Activated naive CD8-positive, alpha-beta T cell treated with anti-CD3 and anti-CD28 coated beads for 36 hours (primary cell): ENCODE measurements at regions not wholly inside any gene's neighbourhood (a gene's known extent, or its start where the extent isn't known, plus 50 kb on each side); places are given as distances from the start of the nearest gene placed in this dataset.

Source experiments
- DNase-seq: peaks from one replicate; pipeline ENCODE4 v3.0.0; 2021
- H3K27ac Mint-ChIP-seq: one replicate; pipeline ENCODE4 v1.8.0; 2022; ENCODE audit warnings: mild to moderate bottlenecking, moderate library complexity, mixed read lengths
- H3K27me3 Mint-ChIP-seq: one replicate; pipeline ENCODE4 v1.8.0; 2022; ENCODE audit warnings: mild to moderate bottlenecking, mixed read lengths
- H3K36me3 Mint-ChIP-seq: one replicate; pipeline ENCODE4 v1.8.0; 2021; ENCODE audit warnings: mild to moderate bottlenecking, mixed read lengths
- H3K4me1 Mint-ChIP-seq: one replicate; pipeline ENCODE4 v1.8.0; 2021; ENCODE audit warnings: mixed read lengths
- H3K4me3 Mint-ChIP-seq: one replicate; pipeline ENCODE4 v1.8.0; 2022; ENCODE audit warnings: mild to moderate bottlenecking, moderate library complexity, mixed read lengths
- H3K9me3 Mint-ChIP-seq: one replicate; pipeline ENCODE4 v1.8.0; 2022; ENCODE audit warnings: mixed read lengths

- Mint-ChIP-seq H3K27me3 (peaks cover 17% of the 10 kb centered on the region), H3K9me3 (no peaks in the 10 kb centered on the region), H3K4me3 (no peak overlapping the region), H3K4me1 (peaks cover 3% of the 10 kb centered on the region), H3K27ac (no peak overlapping the region), H3K36me3 (no peaks in the 10 kb centered on the region)
- no peak for DNase-seq
These were observed 256.6 kb downstream of the UTP18 start for GRCh38 chr17:51516924-51517323.

- Mint-ChIP-seq H3K27ac (no peak overlapping the region), H3K9me3 (peaks cover 1% of the 10 kb centered on the region), H3K4me1 (no peaks in the 10 kb centered on the region), H3K36me3 (no peaks in the 10 kb centered on the region), H3K4me3 (no peak overlapping the region), H3K27me3 (peaks cover 20% of the 10 kb centered on the region)
- no peak for DNase-seq
These were observed 264.2 kb downstream of the UTP18 start for GRCh38 chr17:51524524-51524923.

DNA sequence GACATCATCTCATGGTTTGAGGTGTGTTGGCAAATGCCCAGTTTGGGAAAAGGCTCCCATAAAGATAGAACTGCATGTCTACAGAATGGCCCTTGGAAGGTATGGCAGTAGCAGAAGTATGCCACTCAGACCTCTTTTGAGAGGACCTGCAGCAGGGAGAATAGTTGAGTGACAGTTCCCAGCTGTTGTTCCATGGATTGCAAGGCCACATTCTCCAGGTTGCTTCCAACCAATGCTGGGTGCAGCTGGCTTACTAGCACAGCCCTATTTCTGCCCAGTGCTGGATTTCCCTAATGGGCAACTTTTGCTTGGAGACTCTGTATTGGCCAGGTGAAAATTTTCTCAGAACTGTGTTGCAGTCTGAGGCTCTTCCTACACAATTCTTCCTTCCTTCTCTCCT lies 266.2 kb downstream of the UTP18 start:
- no peak for DNase-seq
- Mint-ChIP-seq H3K4me1 (no peaks in the 10 kb centered on the region), H3K36me3 (no peaks in the 10 kb centered on the region), H3K27ac (no peak overlapping the region), H3K4me3 (no peak overlapping the region), H3K9me3 (peaks cover 1% of the 10 kb centered on the region), H3K27me3 (peaks cover 14% of the 10 kb centered on the region)

DNA sequence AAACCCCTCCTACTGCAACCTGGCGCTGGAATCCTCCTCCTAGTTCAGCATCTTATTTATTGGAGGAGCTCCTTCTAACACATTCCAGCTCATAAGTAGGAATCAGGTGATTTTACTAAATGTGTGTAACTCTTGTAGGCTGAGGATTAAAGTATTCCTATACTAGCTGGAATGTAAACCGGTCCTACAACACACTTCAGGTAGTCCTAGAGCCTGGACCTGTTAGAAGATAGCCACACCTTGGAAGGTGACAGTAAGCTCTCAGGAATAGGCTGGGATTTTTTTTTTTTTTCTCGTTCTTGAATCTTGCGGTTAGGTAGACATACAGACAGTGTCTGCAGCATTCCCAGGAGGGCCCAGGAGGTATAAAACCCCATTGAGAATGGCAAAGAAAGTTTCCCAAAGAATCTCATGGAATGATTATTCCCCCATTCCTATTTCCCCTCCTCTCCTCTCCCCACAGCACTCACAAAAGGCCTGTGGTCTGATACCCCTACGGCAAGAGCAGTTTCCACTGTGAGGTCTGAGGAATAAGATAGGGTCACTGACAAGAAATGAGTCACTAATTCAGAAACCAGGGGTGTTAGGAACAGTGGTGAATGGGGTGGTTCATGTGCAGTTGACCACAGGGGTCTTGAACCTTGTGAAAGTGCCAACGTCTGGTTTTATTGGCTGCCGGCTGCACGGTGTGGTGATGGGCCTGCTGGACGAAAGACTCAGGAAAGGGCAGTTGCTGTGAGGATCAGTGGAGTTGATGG lies 267.1 kb downstream of the UTP18 start:
- Mint-ChIP-seq H3K4me1 (no peaks in the 10 kb centered on the region), H3K27me3 (peaks cover 7% of the 10 kb centered on the region), H3K36me3 (no peaks in the 10 kb centered on the region), H3K9me3 (peaks cover 1% of the 10 kb centered on the region), H3K4me3 (no peak overlapping the region), H3K27ac (no peak overlapping the region)
- no peak for DNase-seq

GRCh38 chr17:51528111-51528510 lies 267.8 kb downstream of the UTP18 start:
- Mint-ChIP-seq H3K36me3 (no peaks in the 10 kb centered on the region), H3K27me3 (peaks cover 7% of the 10 kb centered on the region), H3K4me1 (no peaks in the 10 kb centered on the region), H3K9me3 (peaks cover 1% of the 10 kb centered on the region), H3K4me3 (no peak overlapping the region), H3K27ac (no peak overlapping the region)
- DNase-seq = no peak

DNA sequence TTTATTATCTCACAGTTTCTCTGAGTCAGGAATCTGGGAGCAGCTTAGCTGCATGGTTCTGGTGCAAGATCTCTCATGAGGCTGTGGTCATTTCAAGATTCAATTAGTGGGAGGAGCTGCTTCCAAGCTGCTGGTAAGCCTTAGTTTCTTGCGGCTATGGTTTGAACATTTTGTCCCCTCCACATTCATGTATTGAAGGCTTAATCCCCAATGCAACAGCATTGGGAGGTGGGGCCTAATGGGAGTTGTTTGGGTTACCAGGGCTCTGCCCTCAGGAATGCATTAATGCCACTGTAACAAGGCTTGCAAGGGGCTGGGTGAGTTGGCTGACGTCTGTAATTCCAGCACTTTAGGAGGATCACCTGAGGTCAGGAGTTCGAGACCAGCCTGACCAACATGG lies 272.9 kb downstream of the UTP18 start:
- no peaks in the 10 kb centered on the region for H3K9me3 Mint-ChIP-seq
- no peaks in the 10 kb centered on the region for H3K4me1 Mint-ChIP-seq

DNA sequence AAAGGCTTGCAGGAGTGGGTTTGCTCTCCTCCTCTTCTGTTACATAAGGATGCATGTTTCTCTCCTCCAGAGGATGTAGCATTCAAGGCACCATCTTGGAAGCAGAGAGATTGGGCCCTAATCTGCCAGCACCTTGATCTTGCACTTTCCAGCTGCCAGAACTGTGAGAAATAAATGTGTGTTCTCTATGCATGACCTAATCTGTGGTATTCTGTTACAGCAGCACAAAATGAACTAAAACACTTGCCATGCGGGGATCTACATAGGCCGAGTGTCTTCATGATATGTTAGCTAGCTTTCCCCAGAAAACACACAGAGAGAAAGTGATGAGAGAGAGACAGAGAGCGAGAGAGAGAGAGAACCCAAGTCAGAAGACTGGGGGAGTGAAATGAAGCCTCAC lies 273.5 kb downstream of the UTP18 start:
- Mint-ChIP-seq H3K4me3 (no peak overlapping the region), H3K36me3 (no peaks in the 10 kb centered on the region), H3K9me3 (no peaks in the 10 kb centered on the region), H3K27me3 (no peaks in the 10 kb centered on the region), H3K27ac (no peak overlapping the region), H3K4me1 (no peaks in the 10 kb centered on the region)
- no peak for DNase-seq

More for the DNA sequence above, 272.9 kb downstream of the UTP18 start:
- H3K4me3 Mint-ChIP-seq = no peak overlapping the region
- H3K27me3 Mint-ChIP-seq = no peaks in the 10 kb centered on the region
- no peak for DNase-seq
- H3K36me3 Mint-ChIP-seq = no peaks in the 10 kb centered on the region
- H3K27ac Mint-ChIP-seq = no peak overlapping the region

DNA sequence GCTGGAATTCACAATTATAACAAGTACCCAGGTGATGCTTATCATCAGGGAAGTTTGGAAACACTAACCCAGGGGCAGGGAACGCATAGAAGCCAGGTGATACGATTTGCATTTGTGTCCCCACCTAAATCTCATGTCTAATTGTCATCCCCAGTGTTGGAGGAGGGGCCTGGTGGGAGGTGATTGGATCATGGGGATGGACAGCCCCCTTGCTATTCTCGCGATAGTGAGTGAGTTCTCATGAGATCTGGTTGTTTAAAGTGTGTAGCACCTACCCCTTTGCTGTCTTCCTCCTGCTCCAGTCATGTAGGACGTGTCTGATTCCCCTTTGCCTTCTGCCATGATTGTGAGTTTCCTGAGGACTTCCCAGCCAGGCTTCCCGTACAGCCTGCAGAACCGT lies 276.3 kb downstream of the UTP18 start:
- DNase-seq = no peak
- Mint-ChIP-seq H3K9me3 (no peaks in the 10 kb centered on the region), H3K4me3 (no peak overlapping the region), H3K4me1 (peaks cover 6% of the 10 kb centered on the region), H3K27ac (no peak overlapping the region), H3K27me3 (no peaks in the 10 kb centered on the region), H3K36me3 (no peaks in the 10 kb centered on the region)

DNA sequence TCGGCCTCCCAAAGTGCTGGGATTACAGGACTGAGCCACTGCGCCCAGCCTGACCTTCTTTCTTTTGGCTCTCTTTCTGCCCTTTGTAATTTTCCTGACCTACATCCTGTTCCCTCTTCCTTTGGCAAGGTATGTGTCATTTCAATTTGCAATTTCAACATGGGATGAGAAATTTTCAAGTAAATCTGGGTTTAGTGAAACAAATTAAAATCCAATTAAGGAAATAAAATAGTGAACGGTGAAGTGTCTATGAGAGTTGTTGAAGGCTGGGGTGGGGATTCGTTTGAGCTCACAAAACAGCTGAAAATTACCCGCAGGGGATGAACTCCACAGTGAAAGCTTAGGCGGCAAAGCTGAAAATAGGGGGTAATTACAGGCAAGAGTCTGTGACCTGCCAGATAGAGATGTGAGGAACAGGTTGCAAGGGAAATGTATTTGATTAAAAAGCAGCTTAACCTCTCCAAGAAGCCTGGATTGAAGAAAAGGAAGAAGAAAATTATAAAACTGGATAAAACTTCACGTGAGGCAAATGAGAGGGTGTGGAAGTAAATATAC lies 277.7 kb downstream of the UTP18 start:
- H3K9me3 Mint-ChIP-seq = no peaks in the 10 kb centered on the region
- no peak for DNase-seq
- H3K4me3 Mint-ChIP-seq = no peak overlapping the region
- no peaks in the 10 kb centered on the region for H3K27me3 Mint-ChIP-seq
- no peak overlapping the region for H3K27ac Mint-ChIP-seq
- peaks cover 6% of the 10 kb centered on the region for H3K4me1 Mint-ChIP-seq
- no peaks in the 10 kb centered on the region for H3K36me3 Mint-ChIP-seq

GRCh38 chr17:51540151-51540550 lies 279.8 kb downstream of the UTP18 start:
- no peaks in the 10 kb centered on the region for H3K9me3 Mint-ChIP-seq
- H3K4me1 Mint-ChIP-seq = peaks cover 6% of the 10 kb centered on the region
- no peaks in the 10 kb centered on the region for H3K36me3 Mint-ChIP-seq
- no peak overlapping the region for H3K27ac Mint-ChIP-seq
- H3K27me3 Mint-ChIP-seq = no peaks in the 10 kb centered on the region
- H3K4me3 Mint-ChIP-seq = no peak overlapping the region
- no peak for DNase-seq

DNA sequence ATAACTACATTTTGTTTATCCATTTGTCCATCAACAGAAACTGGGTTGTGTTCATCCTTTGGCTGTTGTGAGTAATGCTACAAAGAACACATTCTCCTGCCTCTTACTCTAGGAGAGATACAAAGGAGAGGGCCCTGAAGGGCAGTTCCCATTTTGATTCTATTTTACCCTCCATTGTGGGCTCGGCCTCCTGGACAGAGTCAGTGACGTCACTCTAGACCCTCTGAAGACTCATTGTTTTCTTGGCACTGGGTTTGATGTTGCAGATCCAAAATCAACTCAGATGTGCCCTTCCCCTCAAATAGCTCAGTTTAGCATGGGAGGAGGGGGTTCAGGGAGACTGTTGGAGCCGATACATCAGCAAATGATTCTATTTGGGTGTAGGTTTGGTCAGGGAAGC lies 280.9 kb downstream of the UTP18 start:
- H3K27me3 Mint-ChIP-seq = no peaks in the 10 kb centered on the region
- no peaks in the 10 kb centered on the region for H3K36me3 Mint-ChIP-seq
- H3K4me3 Mint-ChIP-seq = no peak overlapping the region
- H3K4me1 Mint-ChIP-seq = peaks cover 6% of the 10 kb centered on the region
- no peak for DNase-seq
- no peak overlapping the region for H3K27ac Mint-ChIP-seq
- H3K9me3 Mint-ChIP-seq = no peaks in the 10 kb centered on the region

- no peak for DNase-seq
- H3K27me3 Mint-ChIP-seq = no peaks in the 10 kb centered on the region
- no peak overlapping the region for H3K27ac Mint-ChIP-seq
- H3K4me3 Mint-ChIP-seq = no peak overlapping the region
- H3K4me1 Mint-ChIP-seq = no peaks in the 10 kb centered on the region
- no peaks in the 10 kb centered on the region for H3K9me3 Mint-ChIP-seq
- no peaks in the 10 kb centered on the region for H3K36me3 Mint-ChIP-seq
These were observed 285.8 kb downstream of the UTP18 start for GRCh38 chr17:51546114-51546513.

- DNase-seq = no peak
- Mint-ChIP-seq H3K36me3 (no peaks in the 10 kb centered on the region), H3K4me3 (no peak overlapping the region), H3K4me1 (no peaks in the 10 kb centered on the region), H3K27ac (no peak overlapping the region), H3K27me3 (no peaks in the 10 kb centered on the region), H3K9me3 (no peaks in the 10 kb centered on the region)
These were observed 287.8 kb downstream of the UTP18 start for GRCh38 chr17:51548125-51548524.

DNA sequence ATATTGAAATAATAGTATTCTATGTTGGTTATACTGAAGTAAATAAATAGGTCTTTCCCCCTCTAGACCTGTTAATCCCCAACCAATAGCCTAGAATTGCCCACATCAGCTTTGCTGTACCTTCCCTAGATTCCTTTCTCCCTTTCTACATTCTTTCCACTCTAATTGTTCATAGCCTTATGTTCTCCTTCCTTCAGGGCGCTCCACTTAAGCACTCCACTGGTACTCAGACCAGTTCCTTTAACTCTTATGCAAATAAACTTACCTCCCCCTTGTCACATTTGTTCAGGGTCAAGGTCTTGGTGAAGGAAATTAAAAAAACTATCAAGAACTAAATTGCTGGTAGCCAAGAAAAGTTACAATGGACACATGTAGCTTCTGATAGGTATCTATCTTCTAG lies 294.8 kb downstream of the UTP18 start:
- H3K4me1 Mint-ChIP-seq = no peaks in the 10 kb centered on the region
- peaks cover 16% of the 10 kb centered on the region for H3K27me3 Mint-ChIP-seq
- DNase-seq = no peak
- H3K36me3 Mint-ChIP-seq = no peaks in the 10 kb centered on the region
- H3K9me3 Mint-ChIP-seq = no peaks in the 10 kb centered on the region
- no peak overlapping the region for H3K27ac Mint-ChIP-seq
- H3K4me3 Mint-ChIP-seq = no peak overlapping the region

GRCh38 chr17:51559778-51560177 lies 299.4 kb downstream of the UTP18 start:
- no peak overlapping the region for H3K27ac Mint-ChIP-seq
- H3K4me1 Mint-ChIP-seq = no peaks in the 10 kb centered on the region
- H3K36me3 Mint-ChIP-seq = no peaks in the 10 kb centered on the region
- H3K27me3 Mint-ChIP-seq = peaks cover 16% of the 10 kb centered on the region
- H3K9me3 Mint-ChIP-seq = no peaks in the 10 kb centered on the region
- no peak for DNase-seq
- H3K4me3 Mint-ChIP-seq = no peak overlapping the region

GRCh38 chr17:51560398-51560797 lies 300.1 kb downstream of the UTP18 start:
- Mint-ChIP-seq H3K4me3 (no peak overlapping the region), H3K27me3 (peaks cover 20% of the 10 kb centered on the region), H3K9me3 (no peaks in the 10 kb centered on the region), H3K4me1 (no peaks in the 10 kb centered on the region), H3K36me3 (no peaks in the 10 kb centered on the region), H3K27ac (no peak overlapping the region)
- DNase-seq = no peak
